Peyer's patch (tissue), 4 donors: ENCODE measurements at regions not wholly inside any gene's neighbourhood (a gene's known extent, or its start where the extent isn't known, plus 50 kb on each side); places are given as distances from the start of the nearest gene placed in this dataset.

Source experiments
- POLR2A ChIP-seq, 2 donors: fragments of 450-650 bp; IDR thresholded peaks; one replicate each; pipeline ENCODE4 v1.5.1; 2017; ENCODE audit warnings: antibody characterized with exemption in 2 of 2, mild to moderate bottlenecking in 2 of 2, moderate library complexity in 2 of 2
- TF ChIP-seq, protein P1 (sequence below), 6 experiments: fragments of 450-650 bp in 4 of 6; fragments of 200-600 bp in 2 of 6; sonication (generic) in 1 of 6; IDR thresholded peaks; one replicate each; pipeline ENCODE4 v1.5.1; 2017 to 2019; ENCODE audit warnings: antibody characterized with exemption in 6 of 6, mild to moderate bottlenecking in 3 of 6, moderate library complexity in 1 of 6

DNA sequence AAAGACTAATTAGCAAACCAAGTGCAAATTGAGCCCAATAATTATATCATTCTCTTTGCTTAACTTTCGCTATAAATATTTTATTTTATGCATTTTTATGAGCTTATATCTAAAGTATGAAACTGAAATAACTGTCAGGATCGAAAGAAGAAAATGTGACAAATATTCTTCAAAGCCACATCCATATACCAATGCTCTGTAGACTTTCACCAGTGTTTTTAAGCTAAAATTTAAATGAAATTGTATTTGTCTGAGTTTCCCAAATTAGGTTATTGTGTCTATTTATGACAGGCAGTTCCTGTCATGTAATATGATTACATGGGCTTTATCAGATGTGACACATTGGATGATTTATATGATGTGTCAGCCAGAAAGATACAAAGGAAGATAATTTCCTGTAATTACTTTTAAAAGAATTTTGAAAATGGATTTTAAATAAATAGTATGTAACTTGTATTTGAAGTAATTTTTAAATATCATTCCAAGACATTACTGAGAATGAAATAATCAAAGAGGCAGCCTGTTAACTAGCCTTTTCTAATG lies 317.9 kb upstream of the KLF6 start:
- TF ChIP-seq, protein P1, sequence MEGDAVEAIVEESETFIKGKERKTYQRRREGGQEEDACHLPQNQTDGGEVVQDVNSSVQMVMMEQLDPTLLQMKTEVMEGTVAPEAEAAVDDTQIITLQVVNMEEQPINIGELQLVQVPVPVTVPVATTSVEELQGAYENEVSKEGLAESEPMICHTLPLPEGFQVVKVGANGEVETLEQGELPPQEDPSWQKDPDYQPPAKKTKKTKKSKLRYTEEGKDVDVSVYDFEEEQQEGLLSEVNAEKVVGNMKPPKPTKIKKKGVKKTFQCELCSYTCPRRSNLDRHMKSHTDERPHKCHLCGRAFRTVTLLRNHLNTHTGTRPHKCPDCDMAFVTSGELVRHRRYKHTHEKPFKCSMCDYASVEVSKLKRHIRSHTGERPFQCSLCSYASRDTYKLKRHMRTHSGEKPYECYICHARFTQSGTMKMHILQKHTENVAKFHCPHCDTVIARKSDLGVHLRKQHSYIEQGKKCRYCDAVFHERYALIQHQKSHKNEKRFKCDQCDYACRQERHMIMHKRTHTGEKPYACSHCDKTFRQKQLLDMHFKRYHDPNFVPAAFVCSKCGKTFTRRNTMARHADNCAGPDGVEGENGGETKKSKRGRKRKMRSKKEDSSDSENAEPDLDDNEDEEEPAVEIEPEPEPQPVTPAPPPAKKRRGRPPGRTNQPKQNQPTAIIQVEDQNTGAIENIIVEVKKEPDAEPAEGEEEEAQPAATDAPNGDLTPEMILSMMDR (IDR thresholded peaks at IDR 0.05), result no peak
- TF ChIP-seq POLR2A (IDR thresholded peaks at IDR 0.05), result no peak
